ENCODE measurements at regions not wholly inside any gene's neighbourhood (a gene's known extent, or its start where the extent isn't known, plus 50 kb on each side); places are given as distances from the start of the nearest gene placed in this dataset.

DNA sequence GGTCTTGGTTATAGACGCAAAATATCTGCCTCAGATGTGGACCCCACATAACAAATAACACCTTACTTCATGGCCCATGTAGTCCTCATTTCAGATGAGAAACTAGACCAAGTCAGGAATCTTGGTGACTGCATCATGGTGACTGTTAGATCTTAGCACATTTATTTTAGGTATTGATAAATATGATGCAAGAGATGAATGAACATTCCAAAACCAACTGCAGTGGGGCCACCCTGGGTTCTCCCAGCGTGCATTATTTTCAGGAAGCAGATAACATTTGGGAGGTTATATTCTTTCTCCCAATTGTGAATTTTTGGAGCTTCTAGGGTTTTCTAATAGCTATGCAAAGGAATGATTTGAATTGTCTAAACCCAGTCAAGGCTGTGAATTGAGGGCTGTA, 55.2 kb upstream of the PTGR2 start:
- TF ChIP-seq, protein P1, sequence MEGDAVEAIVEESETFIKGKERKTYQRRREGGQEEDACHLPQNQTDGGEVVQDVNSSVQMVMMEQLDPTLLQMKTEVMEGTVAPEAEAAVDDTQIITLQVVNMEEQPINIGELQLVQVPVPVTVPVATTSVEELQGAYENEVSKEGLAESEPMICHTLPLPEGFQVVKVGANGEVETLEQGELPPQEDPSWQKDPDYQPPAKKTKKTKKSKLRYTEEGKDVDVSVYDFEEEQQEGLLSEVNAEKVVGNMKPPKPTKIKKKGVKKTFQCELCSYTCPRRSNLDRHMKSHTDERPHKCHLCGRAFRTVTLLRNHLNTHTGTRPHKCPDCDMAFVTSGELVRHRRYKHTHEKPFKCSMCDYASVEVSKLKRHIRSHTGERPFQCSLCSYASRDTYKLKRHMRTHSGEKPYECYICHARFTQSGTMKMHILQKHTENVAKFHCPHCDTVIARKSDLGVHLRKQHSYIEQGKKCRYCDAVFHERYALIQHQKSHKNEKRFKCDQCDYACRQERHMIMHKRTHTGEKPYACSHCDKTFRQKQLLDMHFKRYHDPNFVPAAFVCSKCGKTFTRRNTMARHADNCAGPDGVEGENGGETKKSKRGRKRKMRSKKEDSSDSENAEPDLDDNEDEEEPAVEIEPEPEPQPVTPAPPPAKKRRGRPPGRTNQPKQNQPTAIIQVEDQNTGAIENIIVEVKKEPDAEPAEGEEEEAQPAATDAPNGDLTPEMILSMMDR (IDR thresholded peaks at IDR 0.05), result no peak
- no peak for TF ChIP-seq POLR2A (IDR thresholded peaks at IDR 0.05)

All from adrenal gland (tissue), 5 donors.